ENCODE measurements at regions not wholly inside any gene's neighbourhood (a gene's known extent, or its start where the extent isn't known, plus 50 kb on each side); places are given as distances from the start of the nearest gene placed in this dataset.
A peak's percentile ranks its signal among the peaks of the same experiment; 100 is the strongest.
"Not testable (repeated sequence)": the region's sequence is repeated elsewhere in the genome, so short reads cannot be mapped to it uniquely, and the experiment has no call there.

- no peak for DNase-seq (ENCODE audit: low read depth, low spot score)
Observed at GRCh38 chr20:22949331-22950109, 85.6 kb upstream of the SSTR4 start.

GRCh38 chr20:22951966-22952365, 83.1 kb upstream of the SSTR4 start:
- no peak for DNase-seq (ENCODE audit: low read depth, low spot score)

GRCh38 chr20:22954661-22955060, 80.5 kb upstream of the SSTR4 start:
- DNase-seq (ENCODE audit: low read depth, low spot score), result no peak

GRCh38 chr20:22958390-22958789, 76.7 kb upstream of the SSTR4 start:
- no peak for DNase-seq (ENCODE audit: low read depth, low spot score)

- no peak for DNase-seq (ENCODE audit: low read depth, low spot score)
Observed at GRCh38 chr20:22962567-22963439, 72.3 kb upstream of the SSTR4 start.

- no peak for DNase-seq (ENCODE audit: low read depth, low spot score)
Observed at GRCh38 chr20:22963581-22963980, 71.5 kb upstream of the SSTR4 start.

- DNase-seq (ENCODE audit: low read depth, low spot score), result peak; percentile 3
Observed at GRCh38 chr20:22966787-22967464, 68.2 kb upstream of the SSTR4 start.

GRCh38 chr20:22967706-22968105, 67.4 kb upstream of the SSTR4 start:
- DNase-seq (ENCODE audit: low read depth, low spot score), result not testable (repeated sequence)

- DNase-seq (ENCODE audit: low read depth, low spot score), result not testable (repeated sequence)
Observed at GRCh38 chr20:22969031-22969430, 66.1 kb upstream of the SSTR4 start.

GRCh38 chr20:22971077-22971476, 64.0 kb upstream of the SSTR4 start:
- DNase-seq (ENCODE audit: low read depth, low spot score), result not testable (repeated sequence)

- DNase-seq (ENCODE audit: low read depth, low spot score), result peak; percentile 34
Observed at GRCh38 chr20:22974354-22974753, 60.8 kb upstream of the SSTR4 start.

GRCh38 chr20:22977047-22977785, 57.9 kb upstream of the SSTR4 start:
- DNase-seq (ENCODE audit: low read depth, low spot score), result no peak

GRCh38 chr20:22984008-22984407, 51.1 kb upstream of the SSTR4 start:
- DNase-seq (ENCODE audit: low read depth, low spot score), result no peak

- no peak for DNase-seq (ENCODE audit: low read depth, low spot score)
Observed at GRCh38 chr20:22984606-22985005, 50.5 kb upstream of the SSTR4 start.

- no peak for DNase-seq (ENCODE audit: low read depth, low spot score)
Observed at GRCh38 chr20:22985239-22985778, 49.8 kb upstream of the SSTR4 start.
